Right lobe of liver (tissue), 4 donors: ENCODE measurements at regions not wholly inside any gene's neighbourhood (a gene's known extent, or its start where the extent isn't known, plus 50 kb on each side); places are given as distances from the start of the nearest gene placed in this dataset.

Source experiments
- CTCF ChIP-seq, 4 donors: fragments of 200-600 bp in 3 of 4; fragments of 450-650 bp in 1 of 4; IDR thresholded peaks; one replicate each; pipeline versions ENCODE4 v1.5.1 to v1.8.0; 2016 to 2022; ENCODE audit warnings: antibody characterized with exemption in 4 of 4, mild to moderate bottlenecking in 2 of 4
- POLR2A ChIP-seq: fragments of 450-650 bp; IDR thresholded peaks from one replicate; pipeline ENCODE4 v1.6.1; 2017; ENCODE audit warnings: antibody characterized with exemption, mild to moderate bottlenecking
- donor health status: DM: no; HTN: no; CAD: no.
- donor health status: DM: no; HTN: no; CAD: no.
- donor health status: DM: no; HTN: yes; CAD: no.

DNA sequence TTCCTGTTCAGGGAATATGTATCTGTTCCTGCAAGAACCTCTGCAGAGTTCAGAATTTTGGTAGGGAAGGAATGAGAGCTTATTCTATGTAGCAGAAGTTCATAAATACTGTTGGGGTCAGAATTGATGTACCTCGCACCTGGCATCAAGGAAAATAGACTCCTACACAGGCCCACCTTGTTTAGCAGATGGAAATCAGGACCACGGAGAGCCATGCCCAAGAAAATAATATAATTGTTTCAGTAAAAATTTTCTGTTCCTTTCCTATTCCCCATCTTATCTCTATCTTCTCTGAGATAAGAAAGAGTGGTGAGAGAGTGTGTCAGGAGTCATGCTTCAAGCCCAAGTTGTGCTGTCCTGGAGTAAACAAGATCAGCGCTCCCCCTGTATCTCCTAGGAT, 404.7 kb upstream of the UBE2E2 start:
- no peak for TF ChIP-seq CTCF (IDR thresholded peaks at IDR 0.05)
- no peak for TF ChIP-seq POLR2A
